HEK293 (cell line): ENCODE measurements at regions not wholly inside any gene's neighbourhood (a gene's known extent, or its start where the extent isn't known, plus 50 kb on each side); places are given as distances from the start of the nearest gene placed in this dataset.

Source experiments
- CTCF ChIA-PET: fragments of 350-600 bp; formaldehyde crosslinking; extraction: SDS; loops from one replicate; lab custom pipeline; 2021; ENCODE audit warnings: antibody characterized with exemption; lab: Yijun Ruan, JAX
- POLR2A ChIA-PET: fragments of 300-600 bp; formaldehyde crosslinking; extraction: SDS; loops from one replicate; lab custom pipeline; 2020; ENCODE audit warnings: antibody characterized with exemption, inconsistent platforms; lab: Yijun Ruan, JAX
- H3K27ac ChIP-seq: fragments of 200-500 bp; sonication (Bioruptor generic); 2 replicates; pipeline ENCODE4 v1.5.1; 2014; ENCODE audit warnings: low read depth, low read length, control low read depth, inconsistent platforms; ENCODE audit errors: extremely low read depth
- H3K36me3 ChIP-seq, 2 experiments: fragments of 200-500 bp in 1 of 2; sonication (Bioruptor generic) in 1 of 2; 1 replicate in 1 of 2; 2 replicates in 1 of 2; pipeline ENCODE4 v1.5.1; 2014 to 2017; ENCODE audit warnings: inconsistent platforms in 2 of 2, low read length in 2 of 2; ENCODE audit not compliant: control insufficient read depth in 2 of 2, insufficient read depth in 1 of 2
- H3K4me1 ChIP-seq: fragments of 200-500 bp; sonication (Bioruptor generic); 2 replicates; pipeline ENCODE4 v1.5.1; 2014; ENCODE audit warnings: mild to moderate bottlenecking, low read length, inconsistent platforms; ENCODE audit not compliant: control insufficient read depth, insufficient read depth
- H3K4me3 ChIP-seq: 2 replicates; pipeline ENCODE4 v1.5.1; 2011; ENCODE audit warnings: low read depth, mild to moderate bottlenecking, control low read depth, low read length, moderate library complexity
- H3K9me3 ChIP-seq: fragments of 200-500 bp; sonication (Bioruptor generic); 2 replicates; pipeline ENCODE4 v1.5.1; 2014; ENCODE audit warnings: low read depth, low read length, inconsistent platforms; ENCODE audit not compliant: control insufficient read depth, insufficient read depth
- EGR2 ChIP-seq: fragments of 450-650 bp; formaldehyde crosslinking; IDR thresholded peaks from 2 replicates; pipeline ENCODE4 v1.5.1; 2016; ENCODE audit warnings: low read depth, missing biosample characterization, missing genetic modification characterization
- HOXA7 ChIP-seq: sonication (generic); formaldehyde crosslinking; IDR thresholded peaks from 2 replicates; pipeline ENCODE4 v1.8.1; 2022; ENCODE audit warnings: missing genetic modification reagents, borderline replicate concordance
- PRDM6 ChIP-seq: fragments of 450-650 bp; formaldehyde crosslinking; IDR thresholded peaks from 2 replicates; pipeline ENCODE4 v1.5.1; 2017; ENCODE audit warnings: missing biosample characterization, missing genetic modification characterization
- ZBTB11 ChIP-seq: fragments of 450-650 bp; formaldehyde crosslinking; conservative IDR thresholded peaks from 2 replicates; pipeline ENCODE4 v1.5.1; 2016; ENCODE audit warnings: low read depth, missing biosample characterization, missing genetic modification characterization
- ZBTB44 ChIP-seq: fragments of 450-650 bp; IDR thresholded peaks from 2 replicates; pipeline ENCODE4 v1.5.1; 2018; ENCODE audit warnings: missing biosample characterization, mild to moderate bottlenecking, missing genetic modification characterization
- ZFHX2 ChIP-seq: fragments of 450-650 bp; formaldehyde crosslinking; conservative IDR thresholded peaks from 2 replicates; pipeline ENCODE4 v1.5.1; 2016; ENCODE audit warnings: missing biosample characterization, missing genetic modification characterization
- ZNF140 ChIP-seq: fragments of 450-650 bp; formaldehyde crosslinking; IDR thresholded peaks from 2 replicates; pipeline ENCODE4 v1.5.1; 2016; ENCODE audit warnings: missing biosample characterization, missing genetic modification characterization
- ZNF16 ChIP-seq: fragments of 450-650 bp; formaldehyde crosslinking; IDR thresholded peaks from 2 replicates; pipeline ENCODE4 v1.5.1; 2016; ENCODE audit warnings: low read depth, missing biosample characterization, missing genetic modification characterization
- ZNF202 ChIP-seq: fragments of 450-650 bp; formaldehyde crosslinking; IDR thresholded peaks from 2 replicates; pipeline ENCODE4 v1.5.1; 2016; ENCODE audit warnings: missing biosample characterization, missing genetic modification characterization, borderline replicate concordance
- ZNF530 ChIP-seq: fragments of 450-650 bp; formaldehyde crosslinking; IDR thresholded peaks from 2 replicates; pipeline ENCODE4 v1.5.1; 2016; ENCODE audit warnings: low read depth, missing biosample characterization, missing genetic modification characterization
- ZSCAN16 ChIP-seq: fragments of 450-650 bp; formaldehyde crosslinking; IDR thresholded peaks from 2 replicates; pipeline ENCODE4 v1.5.1; 2016; ENCODE audit warnings: missing biosample characterization, missing genetic modification characterization

- TF ChIP-seq ZBTB11 (tag by site-specific recombination) (no peak), ZNF16 (tag by site-specific recombination) (no peak)
Observed at GRCh38 chr2:172213116-172213860, 110.6 kb upstream of the DLX2 start (continued).

- TF ChIP-seq ZNF202 (tag by site-specific recombination) (no peak), HOXA7 (CRISPR knock-in tag) (no peak), ZSCAN16 (tag by site-specific recombination) (no peak), ZNF140 (tag by site-specific recombination) (no peak), ZBTB44 (no peak)
- no peaks in the 10 kb centered on the region; the same call in 1 of the 2 replicates for H3K4me1 ChIP-seq
- H3K4me3 ChIP-seq: no peak overlapping the region
- H3K27ac ChIP-seq: no peak overlapping the region
- POLR2A ChIA-PET: no interaction called here
- no peaks in the 10 kb centered on the region for H3K9me3 ChIP-seq
- H3K36me3 ChIP-seq: no peaks in the 10 kb centered on the region
- CTCF ChIA-PET: no interaction called here
Observed at GRCh38 chr2:172214252-172214651, 111.6 kb upstream of the DLX2 start.

- no peak overlapping the region for H3K4me3 ChIP-seq
- CTCF ChIA-PET: interaction anchor here (0.6 to 1.1 kb wide), 2 partner anchors 48 to 268 kb away, joined by 3 read pairs; no protein-coding TSS in a partner anchor
- no peaks in the 10 kb centered on the region for H3K9me3 ChIP-seq
- TF ChIP-seq ZFHX2 (tag by site-specific recombination) (peak; percentile 90), ZNF530 (tag by site-specific recombination) (no peak), ZBTB44 (no peak), EGR2 (peak; percentile 55; the same call in 1 of the 2 replicates), PRDM6 (no peak)
- TF ChIP-seq, all 188 proteins: peak for 2
- Histone ChIP-seq H3K27ac (no peak overlapping the region), H3K36me3 (no peaks in the 10 kb centered on the region), H3K4me1 (no peaks in the 10 kb centered on the region; the same call in 1 of the 2 replicates)
- POLR2A ChIA-PET: no interaction called here
Observed at GRCh38 chr2:172215172-172215935, 112.7 kb upstream of the DLX2 start.
